ENCODE measurements at regions not wholly inside any gene's neighbourhood (a gene's known extent, or its start where the extent isn't known, plus 50 kb on each side); places are given as distances from the start of the nearest gene placed in this dataset.

DNA sequence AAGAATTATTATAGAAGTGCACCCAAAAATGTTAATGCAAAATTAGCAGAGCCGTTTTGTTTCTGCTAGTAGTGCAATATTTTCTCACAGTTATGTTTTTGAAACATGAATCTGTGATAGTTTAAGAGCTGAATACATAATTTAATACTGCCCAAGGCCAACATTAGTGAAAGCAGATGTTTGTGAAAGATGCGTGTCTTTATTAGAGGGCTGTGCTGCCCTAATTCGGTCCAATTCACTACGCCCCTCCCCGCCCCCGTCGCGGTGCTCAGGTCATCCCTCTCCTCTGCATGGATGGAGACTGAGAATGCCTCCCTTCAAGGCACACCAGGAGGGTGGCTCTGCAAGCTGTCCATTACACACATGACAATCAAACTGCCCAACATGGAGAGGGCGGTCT lies 172.0 kb downstream of the TEX36 start:
- FAIRE-seq (no peak), ATAC-seq (no peak), DNase-seq (ENCODE audit: low read depth, low spot score) (no peak)
- ChIA-PET CTCF (no interaction called here), POLR2A (no interaction called here), RAD21 (ENCODE audit: unreplicated experiment) (no interaction called here), SMC1A (ENCODE audit: uncharacterized antibody, unreplicated experiment) (no interaction called here)
- WGBS (ENCODE audit: insufficient coverage, insufficient replicate concordance, low lambda C conversion rate, missing lambda C conversion rate), result 75% methylated on average over 9 of the region's 9 CpGs
- no peaks in the 10 kb centered on the region for H3K79me2 ChIP-seq (ENCODE audit: control insufficient read depth, insufficient read depth, low read length)
- no peak overlapping the region for H3K4me2 ChIP-seq (ENCODE audit: control insufficient read depth, insufficient read depth)
- no peaks in the 10 kb centered on the region for H4K20me1 ChIP-seq (ENCODE audit: control insufficient read depth, insufficient read depth)
- no peaks in the 10 kb centered on the region for H3K36me3 ChIP-seq (ENCODE audit: control insufficient read depth in 2 of 2, insufficient read depth in 2 of 2, low read length in 1 of 2)
- no peak overlapping the region for H3K9ac ChIP-seq (ENCODE audit: control insufficient read depth, insufficient read depth, low read length)
- H2AFZ ChIP-seq (ENCODE audit: control insufficient read depth, low read depth, low read length), result no peak overlapping the region
- in situ Hi-C loops (cut with MboI) (no loop called here), intact Hi-C loops (cut with micrococcal nuclease; ENCODE audit: unreplicated experiment) (no loop called here)
- H3K4me1 ChIP-seq (ENCODE audit: control insufficient read depth, insufficient read depth, low read length), result no peaks in the 10 kb centered on the region
- H3K27me3 ChIP-seq (replicated peaks in 1 of 2; ENCODE audit: control insufficient read depth in 2 of 2, insufficient read depth in 2 of 2, low read length in 1 of 2), result peaks cover 0 to 2% of the 10 kb centered on the region in 2 experiments; a peak in 2 of 4 replicates
- TF ChIP-seq YBX1 (IDR thresholded peaks at IDR 0.05), result no peak
- no peak for TF ChIP-seq ZNF622 (IDR thresholded peaks at IDR 0.05)
- TF ChIP-seq PML (IDR thresholded peaks at IDR 0.05; ENCODE audit: low read length), result no peak
- no peak for TF ChIP-seq ZNF274 (IDR thresholded peaks at IDR 0.05; ENCODE audit: insufficient read depth, insufficient read length)
- no peak for TF ChIP-seq ZNF24 (IDR thresholded peaks at IDR 0.05)
- no peak for TF ChIP-seq BRCA1 (IDR thresholded peaks at IDR 0.05; ENCODE audit: low read depth, low read length)
- TF ChIP-seq RBBP5 (conservative IDR thresholded peaks at IDR 0.05), result no peak
- no peak for TF ChIP-seq TCF7 (IDR thresholded peaks at IDR 0.05; ENCODE audit: borderline replicate concordance)
- no peak for TF ChIP-seq HDAC6 (IDR thresholded peaks at IDR 0.05; ENCODE audit: unreplicated experiment)
- TF ChIP-seq SPI1 (IDR thresholded peaks at IDR 0.05; ENCODE audit: borderline replicate concordance, insufficient read depth, low read depth, low read length), result no peak
- TF ChIP-seq, protein P1, sequence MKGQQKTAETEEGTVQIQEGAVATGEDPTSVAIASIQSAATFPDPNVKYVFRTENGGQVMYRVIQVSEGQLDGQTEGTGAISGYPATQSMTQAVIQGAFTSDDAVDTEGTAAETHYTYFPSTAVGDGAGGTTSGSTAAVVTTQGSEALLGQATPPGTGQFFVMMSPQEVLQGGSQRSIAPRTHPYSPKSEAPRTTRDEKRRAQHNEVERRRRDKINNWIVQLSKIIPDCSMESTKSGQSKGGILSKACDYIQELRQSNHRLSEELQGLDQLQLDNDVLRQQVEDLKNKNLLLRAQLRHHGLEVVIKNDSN (IDR thresholded peaks at IDR 0.05; ENCODE audit: borderline replicate concordance, extremely low read length, insufficient read depth, low read depth, low read length), result no peak
- no peak for TF ChIP-seq ASH2L (IDR thresholded peaks at IDR 0.05; ENCODE audit: borderline replicate concordance, low read depth)
- no peak for TF ChIP-seq NBN (IDR thresholded peaks at IDR 0.05)
- TF ChIP-seq, protein P2, sequence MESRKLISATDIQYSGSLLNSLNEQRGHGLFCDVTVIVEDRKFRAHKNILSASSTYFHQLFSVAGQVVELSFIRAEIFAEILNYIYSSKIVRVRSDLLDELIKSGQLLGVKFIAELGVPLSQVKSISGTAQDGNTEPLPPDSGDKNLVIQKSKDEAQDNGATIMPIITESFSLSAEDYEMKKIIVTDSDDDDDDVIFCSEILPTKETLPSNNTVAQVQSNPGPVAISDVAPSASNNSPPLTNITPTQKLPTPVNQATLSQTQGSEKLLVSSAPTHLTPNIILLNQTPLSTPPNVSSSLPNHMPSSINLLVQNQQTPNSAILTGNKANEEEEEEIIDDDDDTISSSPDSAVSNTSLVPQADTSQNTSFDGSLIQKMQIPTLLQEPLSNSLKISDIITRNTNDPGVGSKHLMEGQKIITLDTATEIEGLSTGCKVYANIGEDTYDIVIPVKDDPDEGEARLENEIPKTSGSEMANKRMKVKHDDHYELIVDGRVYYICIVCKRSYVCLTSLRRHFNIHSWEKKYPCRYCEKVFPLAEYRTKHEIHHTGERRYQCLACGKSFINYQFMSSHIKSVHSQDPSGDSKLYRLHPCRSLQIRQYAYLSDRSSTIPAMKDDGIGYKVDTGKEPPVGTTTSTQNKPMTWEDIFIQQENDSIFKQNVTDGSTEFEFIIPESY (IDR thresholded peaks at IDR 0.05), result no peak
- TF ChIP-seq RELA (IDR thresholded peaks at IDR 0.05; ENCODE audit: borderline replicate concordance, partially characterized antibody), result no peak
- no peak for TF ChIP-seq ZNF207 (IDR thresholded peaks at IDR 0.05; ENCODE audit: borderline replicate concordance)
- no peak for TF ChIP-seq LARP7 (IDR thresholded peaks at IDR 0.05)
- no peak for TF ChIP-seq TCF3 (IDR thresholded peaks at IDR 0.05; ENCODE audit: borderline replicate concordance, insufficient read depth, low read depth, low read length)
- H3K4me3 ChIP-seq, result no peak overlapping the region
- no peak overlapping the region for H3K27ac ChIP-seq (ENCODE audit: control insufficient read depth, insufficient read depth)
- no TSS peak for BruUV-seq (replicated peaks)
- no peaks in the 10 kb centered on the region for H3K9me3 ChIP-seq (replicated peaks; ENCODE audit: control insufficient read depth, insufficient read depth, low read length)
